MCF 10A (cell line): ENCODE measurements at regions not wholly inside any gene's neighbourhood (a gene's known extent, or its start where the extent isn't known, plus 50 kb on each side); places are given as distances from the start of the nearest gene placed in this dataset.
"Not testable (repeated sequence)": the region's sequence is repeated elsewhere in the genome, so short reads cannot be mapped to it uniquely, and the experiment has no call there.

Experiments used
- BruUV-seq: library from RNA; stranded (reverse); fragments of 400-500 nt; replicated peaks from 2 replicates; lab custom pipeline; 2021; lab: Mats Ljungman, UMichigan
- CTCF ChIA-PET: fragments of 300-600 bp; sonication (Branson Sonifier 250); formaldehyde crosslinking; extraction: SDS; loops from one replicate; lab custom pipeline; 2021; ENCODE audit warnings: antibody characterized with exemption, inconsistent platforms; lab: Yijun Ruan, JAX
- POLR2A ChIA-PET: fragments of 300-600, 350-650 bp; sonication (Branson Sonifier 250); formaldehyde crosslinking; extraction: SDS; loops from one replicate; lab custom pipeline; 2020; ENCODE audit warnings: antibody characterized with exemption, inconsistent platforms; lab: Yijun Ruan, JAX
- DNase-seq: peaks from one replicate; pipeline ENCODE4 v3.0.0-alpha.2; 2018; ENCODE audit not compliant: unreplicated experiment
- H3K27ac Mint-ChIP-seq: one replicate; pipeline ENCODE4 v1.8.0; 2022; ENCODE audit warnings: mild to moderate bottlenecking, low read depth, mixed read lengths; ENCODE audit not compliant: unreplicated experiment
- H3K27me3 Mint-ChIP-seq: one replicate; pipeline ENCODE4 v1.8.0; 2022; ENCODE audit warnings: mixed read lengths; ENCODE audit not compliant: insufficient read depth, unreplicated experiment
- H3K36me3 Mint-ChIP-seq: one replicate; pipeline ENCODE4 v1.8.0; 2022; ENCODE audit warnings: mild to moderate bottlenecking, moderate library complexity, mixed read lengths; ENCODE audit not compliant: insufficient read depth, unreplicated experiment
- H3K4me1 Mint-ChIP-seq: one replicate; pipeline ENCODE4 v1.8.0; 2022; ENCODE audit warnings: mixed read lengths; ENCODE audit not compliant: insufficient read depth, unreplicated experiment
- H3K4me3 Mint-ChIP-seq: one replicate; pipeline ENCODE4 v1.8.0; 2022; ENCODE audit warnings: mild to moderate bottlenecking, moderate library complexity, mixed read lengths; ENCODE audit not compliant: unreplicated experiment
- H3K9me3 Mint-ChIP-seq: one replicate; pipeline ENCODE4 v1.8.0; 2022; ENCODE audit warnings: mixed read lengths; ENCODE audit not compliant: unreplicated experiment
- CTCF ChIP-seq: fragments of 200-600 bp; IDR thresholded peaks from one replicate; pipeline ENCODE4 v1.8.0; 2022; ENCODE audit warnings: antibody characterized with exemption, mild to moderate bottlenecking; ENCODE audit not compliant: unreplicated experiment
- intact Hi-C: fragments of 100-400 bp; cut with micrococcal nuclease; formaldehyde crosslinking; loops from 2 replicates; pipeline ENCODE4 v1.14.1; 2022

GRCh38 chr15:39029741-39030140 is 465.1 kb upstream of the RASGRP1 start:
- POLR2A ChIA-PET: interaction anchor here (1.1 kb wide), 1 partner anchor 11 kb away, joined by 3 read pairs; no protein-coding TSS in a partner anchor
- Mint-ChIP-seq H3K27me3 (no peaks in the 10 kb centered on the region), H3K4me3 (no peak overlapping the region), H3K9me3 (no peaks in the 10 kb centered on the region), H3K27ac (no peak overlapping the region), H3K4me1 (no peaks in the 10 kb centered on the region), H3K36me3 (no peaks in the 10 kb centered on the region)
- CTCF ChIA-PET: interaction anchor here (0.5 to 0.8 kb wide), 2 partner anchors 213 to 554 kb away, joined by 3 to 4 read pairs; no protein-coding TSS in a partner anchor
- intact Hi-C loops: no loop called here
- no peak for TF ChIP-seq CTCF
- DNase-seq: no peak
- no TSS peak for BruUV-seq

- Mint-ChIP-seq H3K36me3 (no peaks in the 10 kb centered on the region), H3K27ac (no peak overlapping the region), H3K9me3 (no peaks in the 10 kb centered on the region), H3K4me3 (no peak overlapping the region), H3K4me1 (no peaks in the 10 kb centered on the region), H3K27me3 (no peaks in the 10 kb centered on the region)
- ChIA-PET POLR2A (no interaction called here), CTCF (interaction anchor here (0.8 kb wide), 1 partner anchor 295 kb away, joined by 3 read pairs; no protein-coding TSS in a partner anchor)
- no TSS peak for BruUV-seq
- TF ChIP-seq CTCF: no peak
- intact Hi-C loops: no loop called here
- DNase-seq: no peak
Observed at GRCh38 chr15:39030291-39031070, 465.9 kb upstream of the RASGRP1 start.

GRCh38 chr15:39031596-39031995 is 467.0 kb upstream of the RASGRP1 start:
- Mint-ChIP-seq H3K4me1 (no peaks in the 10 kb centered on the region), H3K27ac (no peak overlapping the region), H3K9me3 (no peaks in the 10 kb centered on the region), H3K36me3 (no peaks in the 10 kb centered on the region), H3K27me3 (no peaks in the 10 kb centered on the region), H3K4me3 (no peak overlapping the region)
- no peak for DNase-seq
- BruUV-seq: no TSS peak
- ChIA-PET POLR2A (no interaction called here), CTCF (interaction anchor here (0.8 kb wide), 1 partner anchor 296 kb away, joined by 3 read pairs; no protein-coding TSS in a partner anchor)
- TF ChIP-seq CTCF: no peak
- intact Hi-C loops: no loop called here

GRCh38 chr15:39034816-39035215 is 470.2 kb upstream of the RASGRP1 start:
- intact Hi-C loops: no loop called here
- POLR2A ChIA-PET: no interaction called here
- TF ChIP-seq CTCF: no peak
- no peak for DNase-seq
- no peaks in the 10 kb centered on the region for H3K4me1 Mint-ChIP-seq
- no peaks in the 10 kb centered on the region for H3K27me3 Mint-ChIP-seq
- BruUV-seq: no TSS peak
- H3K9me3 Mint-ChIP-seq: no peaks in the 10 kb centered on the region
- no peak overlapping the region for H3K27ac Mint-ChIP-seq
- no peak overlapping the region for H3K4me3 Mint-ChIP-seq
- no peaks in the 10 kb centered on the region for H3K36me3 Mint-ChIP-seq
- CTCF ChIA-PET: no interaction called here

- DNase-seq, H3K36me3 Mint-ChIP-seq, H3K27ac Mint-ChIP-seq, H3K27me3 Mint-ChIP-seq, BruUV-seq, H3K4me1 Mint-ChIP-seq, H3K4me3 Mint-ChIP-seq, intact Hi-C loops, CTCF ChIA-PET, POLR2A ChIA-PET, H3K9me3 Mint-ChIP-seq: not testable (repeated sequence)
Observed at GRCh38 chr15:39037611-39038010, 473.0 kb upstream of the RASGRP1 start.
